C4-2B (cell line): ENCODE measurements at regions not wholly inside any gene's neighbourhood (a gene's known extent, or its start where the extent isn't known, plus 50 kb on each side); places are given as distances from the start of the nearest gene placed in this dataset.

Experiments used
- H3K27ac ChIP-seq: fragments of 450-650 bp; 2 replicates; pipeline ENCODE4 v1.5.1; 2017
- ZFX ChIP-seq: fragments of 450-650 bp; IDR thresholded peaks from 2 replicates; pipeline ENCODE4 v1.6.1; 2017
- TF ChIP-seq, protein P1 (sequence below): fragments of 450-650 bp; conservative IDR thresholded peaks from 2 replicates; pipeline ENCODE4 v1.5.1; 2017; ENCODE audit warnings: mild to moderate bottlenecking

DNA sequence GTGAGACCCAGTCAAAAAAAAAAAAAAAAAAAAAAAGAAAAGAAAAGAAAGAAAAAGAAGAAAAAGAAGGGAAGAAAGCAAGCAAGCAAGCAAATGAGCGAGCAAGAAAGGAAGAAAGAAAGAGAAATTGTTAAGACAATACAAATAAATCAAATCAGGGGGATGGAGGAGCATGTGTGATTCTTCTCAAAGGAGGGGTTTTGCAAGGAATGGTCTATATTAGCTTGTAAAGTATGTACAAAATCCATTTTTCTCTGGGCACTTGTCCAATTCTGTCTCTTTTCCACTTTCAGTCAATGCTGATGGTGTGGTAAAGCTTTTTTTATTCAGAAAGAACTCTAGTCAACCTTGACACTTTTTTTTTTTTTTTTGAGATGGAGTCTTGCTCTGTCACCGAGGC, 133.7 kb upstream of the TNFAIP3 start:
- TF ChIP-seq ZFX, result no peak
- TF ChIP-seq, protein P1, sequence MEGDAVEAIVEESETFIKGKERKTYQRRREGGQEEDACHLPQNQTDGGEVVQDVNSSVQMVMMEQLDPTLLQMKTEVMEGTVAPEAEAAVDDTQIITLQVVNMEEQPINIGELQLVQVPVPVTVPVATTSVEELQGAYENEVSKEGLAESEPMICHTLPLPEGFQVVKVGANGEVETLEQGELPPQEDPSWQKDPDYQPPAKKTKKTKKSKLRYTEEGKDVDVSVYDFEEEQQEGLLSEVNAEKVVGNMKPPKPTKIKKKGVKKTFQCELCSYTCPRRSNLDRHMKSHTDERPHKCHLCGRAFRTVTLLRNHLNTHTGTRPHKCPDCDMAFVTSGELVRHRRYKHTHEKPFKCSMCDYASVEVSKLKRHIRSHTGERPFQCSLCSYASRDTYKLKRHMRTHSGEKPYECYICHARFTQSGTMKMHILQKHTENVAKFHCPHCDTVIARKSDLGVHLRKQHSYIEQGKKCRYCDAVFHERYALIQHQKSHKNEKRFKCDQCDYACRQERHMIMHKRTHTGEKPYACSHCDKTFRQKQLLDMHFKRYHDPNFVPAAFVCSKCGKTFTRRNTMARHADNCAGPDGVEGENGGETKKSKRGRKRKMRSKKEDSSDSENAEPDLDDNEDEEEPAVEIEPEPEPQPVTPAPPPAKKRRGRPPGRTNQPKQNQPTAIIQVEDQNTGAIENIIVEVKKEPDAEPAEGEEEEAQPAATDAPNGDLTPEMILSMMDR, result no peak
- no peak overlapping the region for H3K27ac ChIP-seq

- H3K27ac ChIP-seq, result no peak overlapping the region
- TF ChIP-seq, protein P1, result no peak
- no peak for TF ChIP-seq ZFX
Observed at GRCh38 chr6:137734005-137734874, 132.8 kb upstream of the TNFAIP3 start.

- H3K27ac ChIP-seq, result no peak overlapping the region
- TF ChIP-seq ZFX, result no peak
- TF ChIP-seq, protein P1, result no peak
Observed at GRCh38 chr6:137734875-137735182, 132.2 kb upstream of the TNFAIP3 start.

DNA sequence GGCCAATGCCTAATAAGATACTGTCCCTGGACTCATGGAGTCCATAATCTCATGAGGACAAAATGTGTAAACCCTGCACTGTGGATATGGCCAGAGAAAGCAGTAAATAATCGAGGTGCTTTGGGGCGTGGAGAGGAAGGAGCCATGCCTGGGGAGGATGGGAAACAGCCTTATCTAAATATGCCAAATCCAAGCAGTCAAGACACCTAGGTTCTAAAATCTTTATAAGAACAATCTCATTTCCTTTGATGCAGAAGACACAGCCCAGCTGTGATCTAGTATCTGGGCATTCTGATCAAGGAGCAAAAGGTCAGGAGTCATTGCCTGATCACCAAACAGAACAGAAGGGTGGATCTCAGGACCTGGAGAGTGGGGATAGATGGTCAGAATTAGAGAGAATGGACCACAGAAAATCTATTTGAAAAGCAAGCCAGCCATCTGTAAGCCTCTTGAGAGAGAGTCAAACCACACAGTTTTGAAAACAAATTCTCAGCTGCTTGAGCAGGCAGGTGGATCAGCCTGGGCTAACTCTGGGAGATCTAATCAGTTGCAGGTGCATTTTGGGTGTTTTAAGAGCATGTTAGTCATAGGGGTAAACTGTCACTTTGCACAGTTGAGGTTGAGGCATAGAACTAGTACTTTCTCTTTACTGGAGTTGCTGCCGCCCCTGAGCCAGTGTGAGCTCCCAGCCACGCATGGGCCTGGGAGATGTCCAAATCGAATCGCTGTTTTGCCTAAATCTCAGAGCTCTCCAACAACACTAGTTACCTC, 130.8 kb upstream of the TNFAIP3 start:
- no peak for TF ChIP-seq ZFX
- TF ChIP-seq, protein P1, result no peak

GRCh38 chr6:137736911-137737310, 130.1 kb upstream of the TNFAIP3 start:
- no peak overlapping the region for H3K27ac ChIP-seq
- TF ChIP-seq ZFX, result no peak
- TF ChIP-seq, protein P1, result no peak

More for the DNA sequence above, 130.8 kb upstream of the TNFAIP3 start:
- H3K27ac ChIP-seq, result no peak overlapping the region

- H3K27ac ChIP-seq, result no peak overlapping the region
- TF ChIP-seq, protein P1, result no peak
- no peak for TF ChIP-seq ZFX
Observed at GRCh38 chr6:137737836-137738596, 129.0 kb upstream of the TNFAIP3 start.
